ENCODE measurements at regions not wholly inside any gene's neighbourhood (a gene's known extent, or its start where the extent isn't known, plus 50 kb on each side); places are given as distances from the start of the nearest gene placed in this dataset.

DNA sequence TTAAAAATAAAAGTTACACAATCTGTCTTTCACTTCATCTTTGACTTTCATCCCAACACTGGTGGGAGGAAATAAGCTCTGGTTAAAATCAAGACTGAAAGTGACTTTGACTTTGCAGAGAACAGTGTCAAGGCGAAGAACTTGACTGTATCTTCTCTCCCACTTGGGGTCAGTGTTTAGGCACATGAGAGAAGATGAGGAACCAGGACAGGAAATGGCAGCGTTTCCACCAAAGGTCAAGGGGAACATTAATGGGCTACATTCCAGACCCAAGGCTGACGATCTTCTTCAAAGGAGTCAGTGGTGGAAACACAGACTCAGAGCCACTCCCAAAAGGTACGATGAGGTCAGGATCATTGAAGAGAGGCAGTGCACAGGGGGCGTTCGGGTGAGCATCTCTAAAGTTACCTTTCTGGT lies 409.5 kb downstream of the ARHGEF28 start:
- TF ChIP-seq, protein P1, sequence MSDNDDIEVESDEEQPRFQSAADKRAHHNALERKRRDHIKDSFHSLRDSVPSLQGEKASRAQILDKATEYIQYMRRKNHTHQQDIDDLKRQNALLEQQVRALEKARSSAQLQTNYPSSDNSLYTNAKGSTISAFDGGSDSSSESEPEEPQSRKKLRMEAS (IDR thresholded peaks at IDR 0.05): no peak
- no peak for TF ChIP-seq YY1 (IDR thresholded peaks at IDR 0.05; ENCODE audit: low read depth)
